GM23248 (cell line): ENCODE measurements at regions not wholly inside any gene's neighbourhood (a gene's known extent, or its start where the extent isn't known, plus 50 kb on each side); places are given as distances from the start of the nearest gene placed in this dataset.
"Not testable (repeated sequence)": the region's sequence is repeated elsewhere in the genome, so short reads cannot be mapped to it uniquely, and the experiment has no call there.

ENCODE experiments used
- EZH2 ChIP-seq: fragments of 200-600 bp; sonication (generic); IDR thresholded peaks from 2 replicates; pipeline ENCODE4 v1.6.1; 2018; ENCODE audit warnings: antibody characterized with exemption, mild to moderate bottlenecking; ENCODE audit not compliant: insufficient read depth, poor library complexity, severe bottlenecking
- EZH2phosphoT487 ChIP-seq: fragments of 200-600 bp; sonication (generic); IDR thresholded peaks from 2 replicates; pipeline ENCODE4 v1.6.1; 2018; ENCODE audit warnings: antibody characterized with exemption, moderate library complexity, mild to moderate bottlenecking, low read depth; ENCODE audit not compliant: insufficient read depth

DNA sequence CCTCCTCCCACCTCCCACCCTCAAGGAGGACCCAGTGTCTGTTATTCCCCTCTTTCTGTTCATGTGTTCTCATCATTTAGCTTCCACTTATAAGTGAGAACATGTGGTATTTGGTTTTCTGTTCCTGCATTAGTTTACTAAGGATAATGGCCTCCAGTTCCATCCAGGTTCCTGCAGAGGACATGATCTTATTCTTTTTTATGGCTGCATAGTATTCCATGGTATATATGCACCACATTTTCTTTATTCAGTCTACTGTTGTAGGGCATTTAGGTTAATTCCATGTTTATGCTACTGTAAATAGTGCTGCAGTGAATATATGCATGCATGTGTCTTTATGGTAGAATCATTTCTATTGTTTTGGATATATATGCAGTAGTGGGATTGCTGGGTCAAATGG lies 180.4 kb upstream of the KLF3 start:
- not testable (repeated sequence) for TF ChIP-seq EZH2phosphoT487, EZH2
